ENCODE measurements at regions not wholly inside any gene's neighbourhood (a gene's known extent, or its start where the extent isn't known, plus 50 kb on each side); places are given as distances from the start of the nearest gene placed in this dataset.

GRCh38 chr7:131619336-131620305, 63.2 kb upstream of the PODXL start:
- Mint-ChIP-seq H3K27ac (no peak overlapping the region), H3K27me3 (peaks cover 11% of the 10 kb centered on the region), H3K4me3 (no peak overlapping the region), H3K9me3 (no peaks in the 10 kb centered on the region), H3K4me1 (no peaks in the 10 kb centered on the region), H3K36me3 (no peaks in the 10 kb centered on the region)
- DNase-seq = no peak

- no peaks in the 10 kb centered on the region for H3K9me3 Mint-ChIP-seq
- no peak overlapping the region for H3K4me3 Mint-ChIP-seq
- no peaks in the 10 kb centered on the region for H3K36me3 Mint-ChIP-seq
- H3K4me1 Mint-ChIP-seq = no peaks in the 10 kb centered on the region
- DNase-seq = no peak
- H3K27me3 Mint-ChIP-seq = peaks cover 11% of the 10 kb centered on the region
- H3K27ac Mint-ChIP-seq = no peak overlapping the region
Observed at GRCh38 chr7:131618391-131618790, 62.0 kb upstream of the PODXL start.

GRCh38 chr7:131616487-131617200, 60.2 kb upstream of the PODXL start:
- no peaks in the 10 kb centered on the region for H3K9me3 Mint-ChIP-seq
- no peak overlapping the region for H3K4me3 Mint-ChIP-seq
- no peaks in the 10 kb centered on the region for H3K4me1 Mint-ChIP-seq
- H3K27me3 Mint-ChIP-seq = peaks cover 11% of the 10 kb centered on the region
- no peak overlapping the region for H3K27ac Mint-ChIP-seq
- H3K36me3 Mint-ChIP-seq = no peaks in the 10 kb centered on the region
- DNase-seq = no peak

- H3K27me3 Mint-ChIP-seq = peaks cover 11% of the 10 kb centered on the region
- DNase-seq = no peak
- no peak overlapping the region for H3K4me3 Mint-ChIP-seq
- H3K9me3 Mint-ChIP-seq = no peaks in the 10 kb centered on the region
- no peaks in the 10 kb centered on the region for H3K36me3 Mint-ChIP-seq
- H3K27ac Mint-ChIP-seq = no peak overlapping the region
- H3K4me1 Mint-ChIP-seq = no peaks in the 10 kb centered on the region
Observed at GRCh38 chr7:131613909-131614308, 57.5 kb upstream of the PODXL start.

GRCh38 chr7:131610007-131610406, 53.6 kb upstream of the PODXL start:
- DNase-seq = no peak
- H3K4me3 Mint-ChIP-seq = no peak overlapping the region
- H3K27me3 Mint-ChIP-seq = peaks cover 7% of the 10 kb centered on the region
- no peaks in the 10 kb centered on the region for H3K4me1 Mint-ChIP-seq
- H3K9me3 Mint-ChIP-seq = no peaks in the 10 kb centered on the region
- H3K27ac Mint-ChIP-seq = no peak overlapping the region
- no peaks in the 10 kb centered on the region for H3K36me3 Mint-ChIP-seq

- H3K27ac Mint-ChIP-seq = no peak overlapping the region
- H3K27me3 Mint-ChIP-seq = peaks cover 8% of the 10 kb centered on the region
- no peaks in the 10 kb centered on the region for H3K9me3 Mint-ChIP-seq
- H3K4me1 Mint-ChIP-seq = no peaks in the 10 kb centered on the region
- H3K4me3 Mint-ChIP-seq = no peak overlapping the region
- no peaks in the 10 kb centered on the region for H3K36me3 Mint-ChIP-seq
- no peak for DNase-seq
Observed at GRCh38 chr7:131608116-131608500, 51.7 kb upstream of the PODXL start.

GRCh38 chr7:131607291-131608115, 51.1 kb upstream of the PODXL start:
- Mint-ChIP-seq H3K36me3 (no peaks in the 10 kb centered on the region), H3K27me3 (peaks cover 8% of the 10 kb centered on the region), H3K4me3 (no peak overlapping the region), H3K4me1 (no peaks in the 10 kb centered on the region), H3K9me3 (no peaks in the 10 kb centered on the region), H3K27ac (no peak overlapping the region)
- no peak for DNase-seq

GRCh38 chr7:131606346-131607290, 50.2 kb upstream of the PODXL start:
- Mint-ChIP-seq H3K27me3 (peaks cover 10% of the 10 kb centered on the region), H3K27ac (no peak overlapping the region), H3K9me3 (no peaks in the 10 kb centered on the region), H3K4me1 (no peaks in the 10 kb centered on the region), H3K36me3 (no peaks in the 10 kb centered on the region), H3K4me3 (no peak overlapping the region)
- no peak for DNase-seq

Data from activated naive CD8-positive, alpha-beta T cell treated with anti-CD3 and anti-CD28 coated beads for 36 hours (primary cell).